ENCODE measurements at regions not wholly inside any gene's neighbourhood (a gene's known extent, or its start where the extent isn't known, plus 50 kb on each side); places are given as distances from the start of the nearest gene placed in this dataset.

- in situ Hi-C loops (cut with MboI; ENCODE audit: low pct_unique_long_range_greater_than_20kb, low sequenced_read_pairs, unreplicated experiment), result no loop called here
- DNase-seq (ENCODE audit: low spot score), result no peak
- TF ChIP-seq CTCF (IDR thresholded peaks at IDR 0.05; ENCODE audit: extremely low read depth, insufficient read depth, missing control alignments), result no peak
These were observed 522.3 kb upstream of the JARID2 start for GRCh38 chr6:14723535-14724086.

- no peak for DNase-seq (ENCODE audit: low spot score)
- TF ChIP-seq CTCF (IDR thresholded peaks at IDR 0.05; ENCODE audit: extremely low read depth, insufficient read depth, missing control alignments), result no peak
- in situ Hi-C loops (cut with MboI; ENCODE audit: low pct_unique_long_range_greater_than_20kb, low sequenced_read_pairs, unreplicated experiment), result no loop called here
These were observed 521.3 kb upstream of the JARID2 start for GRCh38 chr6:14724549-14724948.

GRCh38 chr6:14726816-14727493, 518.9 kb upstream of the JARID2 start:
- TF ChIP-seq CTCF (IDR thresholded peaks at IDR 0.05; ENCODE audit: extremely low read depth, insufficient read depth, missing control alignments), result no peak
- DNase-seq (ENCODE audit: low spot score), result no peak
- in situ Hi-C loops (cut with MboI; ENCODE audit: low pct_unique_long_range_greater_than_20kb, low sequenced_read_pairs, unreplicated experiment), result no loop called here

- no peak for DNase-seq (ENCODE audit: low spot score)
- TF ChIP-seq CTCF (IDR thresholded peaks at IDR 0.05; ENCODE audit: extremely low read depth, insufficient read depth, missing control alignments), result no peak
- in situ Hi-C loops (cut with MboI; ENCODE audit: low pct_unique_long_range_greater_than_20kb, low sequenced_read_pairs, unreplicated experiment), result no loop called here
These were observed 518.1 kb upstream of the JARID2 start for GRCh38 chr6:14727494-14728395.

- in situ Hi-C loops (cut with MboI; ENCODE audit: low pct_unique_long_range_greater_than_20kb, low sequenced_read_pairs, unreplicated experiment), result no loop called here
- no peak for TF ChIP-seq CTCF (IDR thresholded peaks at IDR 0.05; ENCODE audit: extremely low read depth, insufficient read depth, missing control alignments)
- no peak for DNase-seq (ENCODE audit: low spot score)
These were observed 517.4 kb upstream of the JARID2 start for GRCh38 chr6:14728396-14729024.

GRCh38 chr6:14729129-14729871, 516.6 kb upstream of the JARID2 start:
- DNase-seq (ENCODE audit: low spot score), result peak; percentile 43
- in situ Hi-C loops (cut with MboI; ENCODE audit: low pct_unique_long_range_greater_than_20kb, low sequenced_read_pairs, unreplicated experiment), result no loop called here

More at GRCh38 chr6:14729129-14729871, 516.6 kb upstream of the JARID2 start:
- TF ChIP-seq CTCF (IDR thresholded peaks at IDR 0.05; ENCODE audit: extremely low read depth, insufficient read depth, missing control alignments), result no peak

Data from GM13977 (cell line).